ENCODE measurements at regions not wholly inside any gene's neighbourhood (a gene's known extent, or its start where the extent isn't known, plus 50 kb on each side); places are given as distances from the start of the nearest gene placed in this dataset.

- Mint-ChIP-seq H3K9me3 (ENCODE audit: low read depth, unreplicated experiment) (no peaks in the 10 kb centered on the region), H3K27ac (ENCODE audit: unreplicated experiment) (no peak overlapping the region), H3K36me3 (ENCODE audit: insufficient read depth, unreplicated experiment) (no peaks in the 10 kb centered on the region), H3K27me3 (ENCODE audit: unreplicated experiment) (peaks cover 59% of the 10 kb centered on the region), H3K4me3 (ENCODE audit: low read depth, unreplicated experiment) (no peak overlapping the region), H3K4me1 (ENCODE audit: low read depth, unreplicated experiment) (no peaks in the 10 kb centered on the region)
- no TSS peak for BruUV-seq (replicated peaks)
- CTCF ChIA-PET = no interaction called here
- TF ChIP-seq CTCF (IDR thresholded peaks at IDR 0.05; ENCODE audit: unreplicated experiment) = no peak
- intact Hi-C loops (cut with micrococcal nuclease; ENCODE audit: unreplicated experiment) = no loop called here
- DNase-seq = no peak
Observed at GRCh38 chrX:69083361-69083760, 81.9 kb downstream of the PJA1 start.

- DNase-seq = no peak
- no TSS peak for BruUV-seq (replicated peaks)
- Mint-ChIP-seq H3K36me3 (ENCODE audit: insufficient read depth, unreplicated experiment) (no peaks in the 10 kb centered on the region), H3K4me1 (ENCODE audit: low read depth, unreplicated experiment) (no peaks in the 10 kb centered on the region), H3K27ac (ENCODE audit: unreplicated experiment) (no peak overlapping the region), H3K9me3 (ENCODE audit: low read depth, unreplicated experiment) (no peaks in the 10 kb centered on the region), H3K4me3 (ENCODE audit: low read depth, unreplicated experiment) (no peak overlapping the region), H3K27me3 (ENCODE audit: unreplicated experiment) (peaks cover 62% of the 10 kb centered on the region)
- TF ChIP-seq CTCF (IDR thresholded peaks at IDR 0.05; ENCODE audit: unreplicated experiment) = no peak
- intact Hi-C loops (cut with micrococcal nuclease; ENCODE audit: unreplicated experiment) = no loop called here
- CTCF ChIA-PET = no interaction called here
Observed at GRCh38 chrX:69082753-69083150, 82.5 kb downstream of the PJA1 start.

GRCh38 chrX:69082055-69082752 is 83.0 kb downstream of the PJA1 start:
- H3K9me3 Mint-ChIP-seq (ENCODE audit: low read depth, unreplicated experiment) = no peaks in the 10 kb centered on the region

GRCh38 chrX:69080855-69081465 is 84.3 kb downstream of the PJA1 start:
- Mint-ChIP-seq H3K4me1 (ENCODE audit: low read depth, unreplicated experiment) (no peaks in the 10 kb centered on the region), H3K9me3 (ENCODE audit: low read depth, unreplicated experiment) (no peaks in the 10 kb centered on the region), H3K27ac (ENCODE audit: unreplicated experiment) (no peak overlapping the region), H3K36me3 (ENCODE audit: insufficient read depth, unreplicated experiment) (no peaks in the 10 kb centered on the region), H3K4me3 (ENCODE audit: low read depth, unreplicated experiment) (no peak overlapping the region), H3K27me3 (ENCODE audit: unreplicated experiment) (peaks cover 61% of the 10 kb centered on the region)
- CTCF ChIA-PET = no interaction called here
- no peak for TF ChIP-seq CTCF (IDR thresholded peaks at IDR 0.05; ENCODE audit: unreplicated experiment)
- no TSS peak for BruUV-seq (replicated peaks)
- DNase-seq = no peak
- intact Hi-C loops (cut with micrococcal nuclease; ENCODE audit: unreplicated experiment) = no loop called here

More at GRCh38 chrX:69082055-69082752, 83.0 kb downstream of the PJA1 start:
- H3K27ac Mint-ChIP-seq (ENCODE audit: unreplicated experiment) = no peak overlapping the region
- DNase-seq = no peak
- no TSS peak for BruUV-seq (replicated peaks)
- CTCF ChIA-PET = no interaction called here
- H3K27me3 Mint-ChIP-seq (ENCODE audit: unreplicated experiment) = peaks cover 61% of the 10 kb centered on the region
- H3K36me3 Mint-ChIP-seq (ENCODE audit: insufficient read depth, unreplicated experiment) = no peaks in the 10 kb centered on the region
- no peaks in the 10 kb centered on the region for H3K4me1 Mint-ChIP-seq (ENCODE audit: low read depth, unreplicated experiment)
- no peak for TF ChIP-seq CTCF (IDR thresholded peaks at IDR 0.05; ENCODE audit: unreplicated experiment)
- H3K4me3 Mint-ChIP-seq (ENCODE audit: low read depth, unreplicated experiment) = no peak overlapping the region
- intact Hi-C loops (cut with micrococcal nuclease; ENCODE audit: unreplicated experiment) = no loop called here
